ENCODE measurements at regions not wholly inside any gene's neighbourhood (a gene's known extent, or its start where the extent isn't known, plus 50 kb on each side); places are given as distances from the start of the nearest gene placed in this dataset.

DNA sequence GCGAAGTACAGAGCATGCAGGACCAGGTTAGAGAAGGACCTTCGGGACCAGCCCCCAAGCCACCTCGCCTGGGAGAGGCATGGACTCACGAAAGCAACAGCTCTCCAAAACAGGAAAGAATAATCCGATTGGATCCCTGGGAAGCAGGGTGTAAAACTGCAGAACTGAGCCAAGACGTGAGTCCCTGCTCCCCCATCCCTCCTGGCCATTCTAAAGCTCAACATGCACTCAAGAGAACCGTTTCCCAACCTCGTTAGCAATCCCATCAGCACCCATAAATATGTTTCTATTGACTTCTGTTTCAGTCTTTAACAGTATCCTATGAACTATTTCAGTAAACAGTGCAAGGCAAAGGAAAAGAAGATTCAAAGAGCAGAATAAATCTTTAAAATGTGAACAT is 167.0 kb downstream of the COPRS start:
- TF ChIP-seq ZNF660 (tag by site-specific recombination; IDR thresholded peaks at IDR 0.05) = no peak
- no peak for TF ChIP-seq TCF7L2 (IDR thresholded peaks at IDR 0.05; ENCODE audit: borderline replicate concordance, low read depth, low read length)
- no peak for TF ChIP-seq ZNF768 (tag by site-specific recombination; IDR thresholded peaks at IDR 0.05)
- TF ChIP-seq ZBTB17 (tag by site-specific recombination; IDR thresholded peaks at IDR 0.05) = no peak
- TF ChIP-seq ZBTB1 (tag by site-specific recombination; IDR thresholded peaks at IDR 0.05) = no peak
- TF ChIP-seq, protein P1, sequence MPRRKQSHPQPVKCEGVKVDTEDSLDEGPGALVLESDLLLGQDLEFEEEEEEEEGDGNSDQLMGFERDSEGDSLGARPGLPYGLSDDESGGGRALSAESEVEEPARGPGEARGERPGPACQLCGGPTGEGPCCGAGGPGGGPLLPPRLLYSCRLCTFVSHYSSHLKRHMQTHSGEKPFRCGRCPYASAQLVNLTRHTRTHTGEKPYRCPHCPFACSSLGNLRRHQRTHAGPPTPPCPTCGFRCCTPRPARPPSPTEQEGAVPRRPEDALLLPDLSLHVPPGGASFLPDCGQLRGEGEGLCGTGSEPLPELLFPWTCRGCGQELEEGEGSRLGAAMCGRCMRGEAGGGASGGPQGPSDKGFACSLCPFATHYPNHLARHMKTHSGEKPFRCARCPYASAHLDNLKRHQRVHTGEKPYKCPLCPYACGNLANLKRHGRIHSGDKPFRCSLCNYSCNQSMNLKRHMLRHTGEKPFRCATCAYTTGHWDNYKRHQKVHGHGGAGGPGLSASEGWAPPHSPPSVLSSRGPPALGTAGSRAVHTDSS (tag by site-specific recombination; IDR thresholded peaks at IDR 0.05) = no peak
- TF ChIP-seq HOXC10 (CRISPR knock-in tag; IDR thresholded peaks at IDR 0.05) = no peak
- TF ChIP-seq, protein P2, sequence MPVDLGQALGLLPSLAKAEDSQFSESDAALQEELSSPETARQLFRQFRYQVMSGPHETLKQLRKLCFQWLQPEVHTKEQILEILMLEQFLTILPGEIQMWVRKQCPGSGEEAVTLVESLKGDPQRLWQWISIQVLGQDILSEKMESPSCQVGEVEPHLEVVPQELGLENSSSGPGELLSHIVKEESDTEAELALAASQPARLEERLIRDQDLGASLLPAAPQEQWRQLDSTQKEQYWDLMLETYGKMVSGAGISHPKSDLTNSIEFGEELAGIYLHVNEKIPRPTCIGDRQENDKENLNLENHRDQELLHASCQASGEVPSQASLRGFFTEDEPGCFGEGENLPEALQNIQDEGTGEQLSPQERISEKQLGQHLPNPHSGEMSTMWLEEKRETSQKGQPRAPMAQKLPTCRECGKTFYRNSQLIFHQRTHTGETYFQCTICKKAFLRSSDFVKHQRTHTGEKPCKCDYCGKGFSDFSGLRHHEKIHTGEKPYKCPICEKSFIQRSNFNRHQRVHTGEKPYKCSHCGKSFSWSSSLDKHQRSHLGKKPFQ (tag by site-specific recombination; IDR thresholded peaks at IDR 0.05) = no peak
- TF ChIP-seq HOXD13 (CRISPR knock-in tag; IDR thresholded peaks at IDR 0.05; ENCODE audit: borderline replicate concordance) = no peak
- TF ChIP-seq KLF9 (tag by site-specific recombination; IDR thresholded peaks at IDR 0.05; ENCODE audit: low read depth) = no peak
- no peak for TF ChIP-seq ZNF366 (tag by site-specific recombination; conservative IDR thresholded peaks at IDR 0.05)
- no peak for TF ChIP-seq SP3 (tag by site-specific recombination; IDR thresholded peaks at IDR 0.05)
- no peak overlapping the region for H3K4me3 ChIP-seq (ENCODE audit: low read depth, low read length)
- H3K36me3 ChIP-seq (ENCODE audit: control insufficient read depth in 2 of 2, insufficient read depth in 1 of 2, low read length in 2 of 2) = no peaks in the 10 kb centered on the region
- no peaks in the 10 kb centered on the region for H3K9me3 ChIP-seq (ENCODE audit: control insufficient read depth, insufficient read depth, low read depth, low read length)
- ChIA-PET CTCF (no interaction called here), POLR2A (no interaction called here)
- H3K4me1 ChIP-seq (ENCODE audit: control insufficient read depth, insufficient read depth, low read length) = no peaks in the 10 kb centered on the region
- no peak overlapping the region for H3K27ac ChIP-seq (ENCODE audit: extremely low read depth, low read depth, low read length)

DNA sequence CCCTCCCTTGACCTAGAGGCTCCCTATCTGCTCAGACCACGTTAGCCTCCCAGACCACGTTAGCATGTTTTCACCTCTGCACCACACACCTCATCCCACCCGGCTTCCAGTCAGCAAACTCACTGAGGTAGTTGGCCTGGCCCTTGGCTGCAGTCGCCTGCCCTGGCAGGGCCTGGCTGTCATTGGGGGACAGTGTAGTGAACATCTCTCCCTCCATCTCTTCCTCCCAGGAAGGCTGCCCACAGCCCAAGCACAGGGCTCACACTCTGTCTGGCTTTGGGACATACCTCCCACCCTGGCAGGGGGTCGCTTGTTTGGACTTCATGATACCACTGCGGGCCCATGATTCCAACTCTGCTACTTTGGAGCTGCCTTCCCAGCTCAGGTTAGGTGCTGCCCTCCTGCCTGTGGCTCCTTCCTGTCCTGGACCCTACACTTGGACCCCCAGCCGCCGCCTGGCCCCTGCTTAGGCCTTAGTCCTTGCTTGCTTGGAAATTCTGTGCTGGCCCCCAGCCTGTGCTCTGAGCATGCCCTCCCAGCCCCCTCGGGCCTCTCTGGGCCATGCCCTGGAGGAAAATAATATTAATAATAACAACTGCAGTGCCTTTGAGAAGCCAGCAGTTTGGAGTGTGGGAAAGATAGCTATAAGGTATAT is 167.7 kb downstream of the COPRS start:
- no peaks in the 10 kb centered on the region for H3K4me1 ChIP-seq (ENCODE audit: control insufficient read depth, insufficient read depth, low read length)
- H3K27ac ChIP-seq (ENCODE audit: extremely low read depth, low read depth, low read length) = no peak overlapping the region
- ChIA-PET CTCF (no interaction called here), POLR2A (no interaction called here)
- no peaks in the 10 kb centered on the region for H3K9me3 ChIP-seq (ENCODE audit: control insufficient read depth, insufficient read depth, low read depth, low read length)
- H3K36me3 ChIP-seq (ENCODE audit: control insufficient read depth in 2 of 2, insufficient read depth in 1 of 2, low read length in 2 of 2) = no peaks in the 10 kb centered on the region
- TF ChIP-seq ZBTB48 (tag by site-specific recombination; IDR thresholded peaks at IDR 0.05) = no peak
- TF ChIP-seq, protein P3, sequence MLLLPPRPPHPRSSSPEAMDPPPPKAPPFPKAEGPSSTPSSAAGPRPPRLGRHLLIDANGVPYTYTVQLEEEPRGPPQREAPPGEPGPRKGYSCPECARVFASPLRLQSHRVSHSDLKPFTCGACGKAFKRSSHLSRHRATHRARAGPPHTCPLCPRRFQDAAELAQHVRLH (tag by site-specific recombination; IDR thresholded peaks at IDR 0.05) = no peak
- TF ChIP-seq, protein P4, sequence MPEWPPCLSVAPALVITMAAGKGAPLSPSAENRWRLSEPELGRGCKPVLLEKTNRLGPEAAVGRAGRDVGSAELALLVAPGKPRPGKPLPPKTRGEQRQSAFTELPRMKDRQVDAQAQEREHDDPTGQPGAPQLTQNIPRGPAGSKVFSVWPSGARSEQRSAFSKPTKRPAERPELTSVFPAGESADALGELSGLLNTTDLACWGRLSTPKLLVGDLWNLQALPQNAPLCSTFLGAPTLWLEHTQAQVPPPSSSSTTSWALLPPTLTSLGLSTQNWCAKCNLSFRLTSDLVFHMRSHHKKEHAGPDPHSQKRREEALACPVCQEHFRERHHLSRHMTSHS (tag by site-specific recombination; IDR thresholded peaks at IDR 0.05) = no peak
- TF ChIP-seq, protein P2 (tag by site-specific recombination; IDR thresholded peaks at IDR 0.05) = no peak
- no peak for TF ChIP-seq ZNF621 (tag by site-specific recombination; IDR thresholded peaks at IDR 0.05)
- TF ChIP-seq GLIS2 (tag by site-specific recombination; IDR thresholded peaks at IDR 0.05) = no peak
- no peak for TF ChIP-seq ZNF701 (tag by site-specific recombination; IDR thresholded peaks at IDR 0.05)
- H3K4me3 ChIP-seq (ENCODE audit: low read depth, low read length) = no peak overlapping the region

All from HEK293 (cell line).